B cell (primary cell): ENCODE measurements at regions not wholly inside any gene's neighbourhood (a gene's known extent, or its start where the extent isn't known, plus 50 kb on each side); places are given as distances from the start of the nearest gene placed in this dataset.

Experiments
- EZH2 ChIP-seq: IDR thresholded peaks from 2 replicates; pipeline ENCODE4 v1.6.1; 2012; ENCODE audit warnings: borderline replicate concordance, low read depth, mild to moderate bottlenecking, moderate library complexity, low read length; ENCODE audit not compliant: insufficient read depth, poor library complexity, severe bottlenecking
- TF ChIP-seq, protein P1 (sequence below): fragments of 200-600 bp; IDR thresholded peaks from one replicate; pipeline ENCODE4 v1.8.0; 2022; ENCODE audit warnings: antibody characterized with exemption, mild to moderate bottlenecking

DNA sequence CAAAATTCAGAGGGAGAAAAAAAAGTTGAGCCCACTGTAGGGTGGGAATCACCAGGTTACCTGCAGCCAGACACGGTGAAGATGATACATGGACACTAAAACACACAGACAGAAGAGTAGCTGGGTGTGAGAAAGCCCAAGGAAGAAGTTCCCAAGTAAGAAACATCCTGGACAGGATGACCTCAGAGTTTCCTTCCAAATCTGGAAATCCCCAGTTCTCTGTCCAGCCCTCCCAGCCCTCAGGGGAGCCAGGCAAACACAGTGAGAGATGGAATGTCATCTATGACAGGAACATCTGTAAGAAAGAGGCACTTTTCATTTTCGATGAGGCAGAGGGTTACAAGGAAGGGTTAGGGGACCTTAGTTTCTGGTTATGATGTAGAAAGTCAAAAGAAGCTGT, 125.1 kb upstream of the LYZL1 start:
- TF ChIP-seq, protein P1, sequence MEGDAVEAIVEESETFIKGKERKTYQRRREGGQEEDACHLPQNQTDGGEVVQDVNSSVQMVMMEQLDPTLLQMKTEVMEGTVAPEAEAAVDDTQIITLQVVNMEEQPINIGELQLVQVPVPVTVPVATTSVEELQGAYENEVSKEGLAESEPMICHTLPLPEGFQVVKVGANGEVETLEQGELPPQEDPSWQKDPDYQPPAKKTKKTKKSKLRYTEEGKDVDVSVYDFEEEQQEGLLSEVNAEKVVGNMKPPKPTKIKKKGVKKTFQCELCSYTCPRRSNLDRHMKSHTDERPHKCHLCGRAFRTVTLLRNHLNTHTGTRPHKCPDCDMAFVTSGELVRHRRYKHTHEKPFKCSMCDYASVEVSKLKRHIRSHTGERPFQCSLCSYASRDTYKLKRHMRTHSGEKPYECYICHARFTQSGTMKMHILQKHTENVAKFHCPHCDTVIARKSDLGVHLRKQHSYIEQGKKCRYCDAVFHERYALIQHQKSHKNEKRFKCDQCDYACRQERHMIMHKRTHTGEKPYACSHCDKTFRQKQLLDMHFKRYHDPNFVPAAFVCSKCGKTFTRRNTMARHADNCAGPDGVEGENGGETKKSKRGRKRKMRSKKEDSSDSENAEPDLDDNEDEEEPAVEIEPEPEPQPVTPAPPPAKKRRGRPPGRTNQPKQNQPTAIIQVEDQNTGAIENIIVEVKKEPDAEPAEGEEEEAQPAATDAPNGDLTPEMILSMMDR, result no peak
- TF ChIP-seq EZH2, result no peak
